ENCODE measurements at regions not wholly inside any gene's neighbourhood (a gene's known extent, or its start where the extent isn't known, plus 50 kb on each side); places are given as distances from the start of the nearest gene placed in this dataset.
"Not testable (repeated sequence)": the region's sequence is repeated elsewhere in the genome, so short reads cannot be mapped to it uniquely, and the experiment has no call there.

- no peak for FAIRE-seq
These were observed 634.5 kb upstream of the NRP1 start for GRCh38 chr10:33968983-33969382.

DNA sequence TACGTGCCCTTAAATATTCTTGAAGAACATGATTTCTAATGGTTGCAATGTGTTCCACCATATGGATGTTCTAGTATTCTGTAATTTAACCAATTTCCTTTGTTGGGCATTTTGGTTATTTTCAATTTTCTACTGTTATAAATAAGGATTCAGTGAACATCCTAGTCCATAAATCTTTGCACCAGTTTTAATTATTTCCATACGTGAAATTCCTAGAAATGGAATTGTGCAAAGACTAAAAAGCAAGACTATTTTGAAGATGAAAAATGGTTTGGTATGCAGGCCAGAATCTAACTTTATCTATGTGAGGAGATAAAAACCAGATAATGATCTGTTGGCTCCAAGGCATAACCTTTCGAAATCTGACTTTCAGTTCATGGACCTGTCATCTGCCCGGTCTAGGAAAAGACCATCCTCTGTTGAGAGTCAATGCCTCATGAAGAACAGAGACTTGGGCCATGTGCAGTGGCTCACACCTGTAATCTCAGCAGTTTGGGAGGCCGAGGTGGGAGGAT lies 633.2 kb upstream of the NRP1 start:
- H3K36me3 ChIP-seq (ENCODE audit: control insufficient read depth, insufficient read depth, low read length) = no peaks in the 10 kb centered on the region
- no peak for FAIRE-seq

More at GRCh38 chr10:33968983-33969382, 634.5 kb upstream of the NRP1 start:
- H3K27me3 ChIP-seq (ENCODE audit: control insufficient read depth, insufficient read depth, low read length) = no peaks in the 10 kb centered on the region
- H3K36me3 ChIP-seq (ENCODE audit: control insufficient read depth, insufficient read depth, low read length) = no peaks in the 10 kb centered on the region
- no peak overlapping the region for H3K4me3 ChIP-seq (ENCODE audit: low read depth, low read length)
- TF ChIP-seq, protein P1, sequence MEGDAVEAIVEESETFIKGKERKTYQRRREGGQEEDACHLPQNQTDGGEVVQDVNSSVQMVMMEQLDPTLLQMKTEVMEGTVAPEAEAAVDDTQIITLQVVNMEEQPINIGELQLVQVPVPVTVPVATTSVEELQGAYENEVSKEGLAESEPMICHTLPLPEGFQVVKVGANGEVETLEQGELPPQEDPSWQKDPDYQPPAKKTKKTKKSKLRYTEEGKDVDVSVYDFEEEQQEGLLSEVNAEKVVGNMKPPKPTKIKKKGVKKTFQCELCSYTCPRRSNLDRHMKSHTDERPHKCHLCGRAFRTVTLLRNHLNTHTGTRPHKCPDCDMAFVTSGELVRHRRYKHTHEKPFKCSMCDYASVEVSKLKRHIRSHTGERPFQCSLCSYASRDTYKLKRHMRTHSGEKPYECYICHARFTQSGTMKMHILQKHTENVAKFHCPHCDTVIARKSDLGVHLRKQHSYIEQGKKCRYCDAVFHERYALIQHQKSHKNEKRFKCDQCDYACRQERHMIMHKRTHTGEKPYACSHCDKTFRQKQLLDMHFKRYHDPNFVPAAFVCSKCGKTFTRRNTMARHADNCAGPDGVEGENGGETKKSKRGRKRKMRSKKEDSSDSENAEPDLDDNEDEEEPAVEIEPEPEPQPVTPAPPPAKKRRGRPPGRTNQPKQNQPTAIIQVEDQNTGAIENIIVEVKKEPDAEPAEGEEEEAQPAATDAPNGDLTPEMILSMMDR (IDR thresholded peaks at IDR 0.05; ENCODE audit: insufficient read depth, low read length, severe bottlenecking) = no peak
- no peak for DNase-seq (ENCODE audit: low read depth)

GRCh38 chr10:33966946-33967345 lies 632.5 kb upstream of the NRP1 start:
- DNase-seq (ENCODE audit: low read depth) = no peak
- Histone ChIP-seq H3K36me3 (ENCODE audit: control insufficient read depth, insufficient read depth, low read length) (no peaks in the 10 kb centered on the region), H3K4me3 (ENCODE audit: low read depth, low read length) (no peak overlapping the region), H3K27me3 (ENCODE audit: control insufficient read depth, insufficient read depth, low read length) (no peaks in the 10 kb centered on the region)
- TF ChIP-seq, protein P1 (IDR thresholded peaks at IDR 0.05; ENCODE audit: insufficient read depth, low read length, severe bottlenecking) = no peak
- FAIRE-seq = no peak

More for the DNA sequence above, 633.2 kb upstream of the NRP1 start:
- no peak for DNase-seq (ENCODE audit: low read depth)
- no peaks in the 10 kb centered on the region for H3K27me3 ChIP-seq (ENCODE audit: control insufficient read depth, insufficient read depth, low read length)
- TF ChIP-seq, protein P1 (IDR thresholded peaks at IDR 0.05; ENCODE audit: insufficient read depth, low read length, severe bottlenecking) = no peak
- no peak overlapping the region for H3K4me3 ChIP-seq (ENCODE audit: low read depth, low read length)

GRCh38 chr10:33965795-33966581 lies 631.5 kb upstream of the NRP1 start:
- TF ChIP-seq, protein P1 (IDR thresholded peaks at IDR 0.05; ENCODE audit: insufficient read depth, low read length, severe bottlenecking) = no peak
- no peak for DNase-seq (ENCODE audit: low read depth)
- no peak for FAIRE-seq
- no peaks in the 10 kb centered on the region for H3K36me3 ChIP-seq (ENCODE audit: control insufficient read depth, insufficient read depth, low read length)
- no peak overlapping the region for H3K4me3 ChIP-seq (ENCODE audit: low read depth, low read length)
- no peaks in the 10 kb centered on the region for H3K27me3 ChIP-seq (ENCODE audit: control insufficient read depth, insufficient read depth, low read length)

GRCh38 chr10:33963729-33964128 lies 629.3 kb upstream of the NRP1 start:
- FAIRE-seq = no peak
- Histone ChIP-seq H3K4me3 (ENCODE audit: low read depth, low read length) (no peak overlapping the region), H3K36me3 (ENCODE audit: control insufficient read depth, insufficient read depth, low read length) (no peaks in the 10 kb centered on the region), H3K27me3 (ENCODE audit: control insufficient read depth, insufficient read depth, low read length) (no peaks in the 10 kb centered on the region)
- TF ChIP-seq, protein P1 (IDR thresholded peaks at IDR 0.05; ENCODE audit: insufficient read depth, low read length, severe bottlenecking) = no peak
- DNase-seq (ENCODE audit: low read depth) = no peak

- DNase-seq (ENCODE audit: low read depth); H3K36me3 ChIP-seq (ENCODE audit: control insufficient read depth, insufficient read depth, low read length); FAIRE-seq; H3K4me3 ChIP-seq (ENCODE audit: low read depth, low read length); H3K27me3 ChIP-seq (ENCODE audit: control insufficient read depth, insufficient read depth, low read length): not testable (repeated sequence)
These were observed 621.9 kb upstream of the NRP1 start for GRCh38 chr10:33956322-33956721.
